HepG2 (cell line): ENCODE measurements at regions not wholly inside any gene's neighbourhood (a gene's known extent, or its start where the extent isn't known, plus 50 kb on each side); places are given as distances from the start of the nearest gene placed in this dataset.

Source experiments
- GABPA ChIP-seq, 2 experiments: IDR thresholded peaks; 2 replicates each; pipeline ENCODE4 v1.6.1; 2011 to 2016; ENCODE audit warnings: low read depth in 2 of 2, low read length in 1 of 2, missing biosample characterization in 1 of 2, missing genetic modification characterization in 1 of 2
- GATAD2A ChIP-seq: IDR thresholded peaks from 2 replicates; pipeline ENCODE4 v1.6.1; 2016
- HOXA5 ChIP-seq: sonication (generic); formaldehyde crosslinking; IDR thresholded peaks from 2 replicates; pipeline ENCODE4 v1.4.0; 2020; ENCODE audit warnings: missing genetic modification reagents
- HOXA7 ChIP-seq: sonication (generic); formaldehyde crosslinking; IDR thresholded peaks from 2 replicates; pipeline ENCODE4 v1.8.1; 2022; ENCODE audit warnings: mild to moderate bottlenecking, missing genetic modification reagents, moderate library complexity
- KDM5B ChIP-seq: sonication (generic); formaldehyde crosslinking; IDR thresholded peaks from 2 replicates; pipeline ENCODE4 v1.4.0; 2020; ENCODE audit warnings: missing genetic modification reagents, mild to moderate bottlenecking, borderline replicate concordance
- KLF12 ChIP-seq: sonication (generic); formaldehyde crosslinking; IDR thresholded peaks from 2 replicates; pipeline ENCODE4 v1.4.0; 2020; ENCODE audit warnings: missing genetic modification reagents, borderline replicate concordance
- NFATC3 ChIP-seq: sonication (generic); formaldehyde crosslinking; IDR thresholded peaks from 2 replicates; pipeline ENCODE4 v1.5.1; 2020; ENCODE audit warnings: mild to moderate bottlenecking, missing genetic modification reagents
- NFKB2 ChIP-seq: sonication (generic); formaldehyde crosslinking; IDR thresholded peaks from 2 replicates; pipeline ENCODE4 v1.4.0; 2020; ENCODE audit warnings: missing genetic modification reagents, borderline replicate concordance
- PAF1 ChIP-seq: IDR thresholded peaks from 2 replicates; pipeline ENCODE4 v1.6.1; 2016; ENCODE audit warnings: missing genetic modification reagents, missing compliant biosample characterization
- POLR2G ChIP-seq: fragments of 200-400 bp; formaldehyde crosslinking; IDR thresholded peaks from 2 replicates; pipeline ENCODE4 v1.6.1; 2018; ENCODE audit warnings: mild to moderate bottlenecking, low read depth, low read length, moderate library complexity
- SMARCC2 ChIP-seq: fragments of 450-650 bp; IDR thresholded peaks from 2 replicates; pipeline ENCODE4 v1.6.1; 2017; ENCODE audit warnings: antibody characterized with exemption, mild to moderate bottlenecking
- SRF ChIP-seq: IDR thresholded peaks from 2 replicates; pipeline ENCODE4 v1.6.1; 2011; ENCODE audit warnings: mild to moderate bottlenecking, low read depth, low read length, moderate library complexity
- XRCC5 ChIP-seq: fragments of 200-400 bp; formaldehyde crosslinking; optimal IDR thresholded peaks from 2 replicates; pipeline ENCODE3; 2017; ENCODE audit warnings: mild to moderate bottlenecking, low read length
- ZFP36 ChIP-seq: fragments of 150-350 bp; IDR thresholded peaks from 2 replicates; pipeline ENCODE4 v1.6.1; 2018; ENCODE audit warnings: borderline replicate concordance, low read length, low read depth; ENCODE audit not compliant: partially characterized antibody
- ZFP36L2 ChIP-seq: sonication (generic); formaldehyde crosslinking; IDR thresholded peaks from 2 replicates; pipeline ENCODE4 v1.4.0; 2020; ENCODE audit warnings: missing genetic modification reagents
- ZMYM4 ChIP-seq: sonication (generic); formaldehyde crosslinking; IDR thresholded peaks from 2 replicates; pipeline ENCODE4 v1.8.1; 2023; ENCODE audit warnings: mild to moderate bottlenecking, missing genetic modification reagents
- ZNF292 ChIP-seq: sonication (generic); formaldehyde crosslinking; IDR thresholded peaks from 2 replicates; pipeline ENCODE4 v1.8.1; 2022; ENCODE audit warnings: mild to moderate bottlenecking, low read depth, missing genetic modification reagents, borderline replicate concordance
- ZNF296 ChIP-seq: sonication (generic); formaldehyde crosslinking; conservative IDR thresholded peaks from 2 replicates; pipeline ENCODE4 v1.5.0; 2020; ENCODE audit warnings: mild to moderate bottlenecking, missing genetic modification reagents
- ZNF430 ChIP-seq: sonication (generic); formaldehyde crosslinking; IDR thresholded peaks from 2 replicates; pipeline ENCODE4 v1.9.0; 2021; ENCODE audit warnings: mild to moderate bottlenecking, missing genetic modification reagents
- ZNF556 ChIP-seq: sonication (generic); formaldehyde crosslinking; IDR thresholded peaks from 2 replicates; pipeline ENCODE4 v1.4.0; 2020; ENCODE audit warnings: mild to moderate bottlenecking, missing genetic modification reagents, borderline replicate concordance
- ZNF792 ChIP-seq: IDR thresholded peaks from 2 replicates; pipeline ENCODE4 v1.6.1; 2016
- TF ChIP-seq, protein P1 (sequence below): sonication (generic); formaldehyde crosslinking; IDR thresholded peaks from 2 replicates; pipeline ENCODE4 v1.4.0; 2020; ENCODE audit warnings: missing genetic modification reagents, borderline replicate concordance
- TF ChIP-seq, protein P2 (sequence below): sonication (generic); formaldehyde crosslinking; IDR thresholded peaks from 2 replicates; pipeline ENCODE4 v1.4.0; 2020; ENCODE audit warnings: missing genetic modification reagents
- TF ChIP-seq, protein P3 (sequence below): IDR thresholded peaks from 2 replicates; pipeline ENCODE4 v1.6.1; 2016; ENCODE audit warnings: low read depth
- TF ChIP-seq, protein P4 (sequence below): sonication (generic); formaldehyde crosslinking; IDR thresholded peaks from 2 replicates; pipeline ENCODE4 v1.8.1; 2023; ENCODE audit warnings: missing genetic modification reagents, mild to moderate bottlenecking, borderline replicate concordance

DNA sequence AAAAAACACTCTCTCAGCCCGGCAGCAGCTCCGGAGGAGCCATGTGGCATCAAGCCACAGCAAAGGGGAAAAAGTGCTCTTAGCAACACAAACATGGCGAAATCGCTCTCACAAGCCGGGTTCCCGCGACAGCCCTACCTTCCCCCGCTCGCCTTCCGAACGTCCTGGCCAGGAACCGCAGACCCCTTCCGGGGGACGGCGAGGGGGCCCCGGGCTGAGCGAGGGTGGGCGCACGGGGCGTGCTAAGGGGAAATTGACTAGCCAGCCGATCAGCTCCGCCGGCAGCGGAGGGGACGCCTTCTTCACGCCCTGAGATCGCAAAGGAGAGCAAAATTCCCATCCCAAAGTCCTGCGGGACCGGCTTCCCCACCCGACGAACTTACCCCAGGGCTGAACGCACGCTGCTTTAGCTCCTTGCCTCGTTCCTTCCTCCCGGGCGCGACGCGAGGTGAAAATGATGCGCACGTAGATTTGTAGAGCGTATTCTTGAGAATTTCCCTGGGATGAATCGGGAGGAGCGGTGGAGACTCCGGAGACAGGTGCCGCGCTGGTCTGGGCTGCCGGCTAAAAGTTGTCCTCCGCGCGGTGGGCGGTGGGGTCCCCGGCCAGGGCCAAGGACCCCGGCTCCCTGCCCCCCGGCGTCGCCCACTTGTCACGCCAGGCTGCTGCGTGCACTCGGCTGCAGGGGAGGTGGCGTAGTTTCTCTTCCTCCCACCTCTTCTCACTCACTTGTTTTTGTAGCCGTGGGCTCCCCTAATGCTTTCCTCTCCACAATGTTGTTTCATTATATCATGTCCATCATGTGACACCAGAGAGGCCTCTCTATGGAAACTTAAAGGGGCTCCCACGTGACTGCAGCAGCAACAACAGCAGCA lies 220.1 kb upstream of the MKLN1 start (continued):
- TF ChIP-seq, protein P1, sequence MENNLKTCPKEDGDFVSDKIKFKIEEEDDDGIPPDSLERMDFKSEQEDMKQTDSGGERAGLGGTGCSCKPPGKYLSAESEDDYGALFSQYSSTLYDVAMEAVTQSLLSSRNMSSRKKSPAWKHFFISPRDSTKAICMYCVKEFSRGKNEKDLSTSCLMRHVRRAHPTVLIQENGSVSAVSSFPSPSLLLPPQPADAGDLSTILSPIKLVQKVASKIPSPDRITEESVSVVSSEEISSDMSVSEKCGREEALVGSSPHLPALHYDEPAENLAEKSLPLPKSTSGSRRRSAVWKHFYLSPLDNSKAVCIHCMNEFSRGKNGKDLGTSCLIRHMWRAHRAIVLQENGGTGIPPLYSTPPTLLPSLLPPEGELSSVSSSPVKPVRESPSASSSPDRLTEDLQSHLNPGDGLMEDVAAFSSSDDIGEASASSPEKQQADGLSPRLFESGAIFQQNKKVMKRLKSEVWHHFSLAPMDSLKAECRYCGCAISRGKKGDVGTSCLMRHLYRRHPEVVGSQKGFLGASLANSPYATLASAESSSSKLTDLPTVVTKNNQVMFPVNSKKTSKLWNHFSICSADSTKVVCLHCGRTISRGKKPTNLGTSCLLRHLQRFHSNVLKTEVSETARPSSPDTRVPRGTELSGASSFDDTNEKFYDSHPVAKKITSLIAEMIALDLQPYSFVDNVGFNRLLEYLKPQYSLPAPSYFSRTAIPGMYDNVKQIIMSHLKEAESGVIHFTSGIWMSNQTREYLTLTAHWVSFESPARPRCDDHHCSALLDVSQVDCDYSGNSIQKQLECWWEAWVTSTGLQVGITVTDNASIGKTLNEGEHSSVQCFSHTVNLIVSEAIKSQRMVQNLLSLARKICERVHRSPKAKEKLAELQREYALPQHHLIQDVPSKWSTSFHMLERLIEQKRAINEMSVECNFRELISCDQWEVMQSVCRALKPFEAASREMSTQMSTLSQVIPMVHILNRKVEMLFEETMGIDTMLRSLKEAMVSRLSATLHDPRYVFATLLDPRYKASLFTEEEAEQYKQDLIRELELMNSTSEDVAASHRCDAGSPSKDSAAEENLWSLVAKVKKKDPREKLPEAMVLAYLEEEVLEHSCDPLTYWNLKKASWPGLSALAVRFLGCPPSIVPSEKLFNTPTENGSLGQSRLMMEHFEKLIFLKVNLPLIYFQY (CRISPR knock-in tag) = 0 out of 2 replicates have a peak, but pooled peaks have one; percentile 25
- TF ChIP-seq, protein P2, sequence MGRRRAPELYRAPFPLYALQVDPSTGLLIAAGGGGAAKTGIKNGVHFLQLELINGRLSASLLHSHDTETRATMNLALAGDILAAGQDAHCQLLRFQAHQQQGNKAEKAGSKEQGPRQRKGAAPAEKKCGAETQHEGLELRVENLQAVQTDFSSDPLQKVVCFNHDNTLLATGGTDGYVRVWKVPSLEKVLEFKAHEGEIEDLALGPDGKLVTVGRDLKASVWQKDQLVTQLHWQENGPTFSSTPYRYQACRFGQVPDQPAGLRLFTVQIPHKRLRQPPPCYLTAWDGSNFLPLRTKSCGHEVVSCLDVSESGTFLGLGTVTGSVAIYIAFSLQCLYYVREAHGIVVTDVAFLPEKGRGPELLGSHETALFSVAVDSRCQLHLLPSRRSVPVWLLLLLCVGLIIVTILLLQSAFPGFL = no peak
- TF ChIP-seq ZNF556 (no peak), ZFP36 (no peak), ZNF792 (CRISPR knock-in tag) (no peak), GATAD2A (peak; percentile 42; the same call in 1 of the 2 replicates), SRF (no peak), KLF12 (no peak), NFKB2 (CRISPR knock-in tag) (no peak), ZNF296 (CRISPR knock-in tag) (no peak), GABPA (IDR thresholded peaks at IDR 0.05; ENCODE audit: low read depth, low read length) (no peak), GABPA (CRISPR knock-in tag; IDR thresholded peaks at IDR 0.05; ENCODE audit: low read depth) (no peak), HOXA5 (CRISPR knock-in tag) (peak; percentile 71), KDM5B (CRISPR knock-in tag) (peak; percentile 64; the same call in 1 of the 2 replicates), XRCC5 (no peak), ZMYM4 (CRISPR knock-in tag) (0 out of 2 replicates have a peak, but pooled peaks have one; percentile 24), PAF1 (no peak), POLR2G (peak; percentile 29; the same call in 1 of the 2 replicates), NFATC3 (CRISPR knock-in tag) (no peak; the same call in 1 of the 2 replicates), SMARCC2 (no peak), ZFP36L2 (CRISPR knock-in tag) (no peak), HOXA7 (no peak), ZNF430 (CRISPR knock-in tag) (no peak), ZNF292 (CRISPR knock-in tag) (no peak)
- TF ChIP-seq, protein P3, sequence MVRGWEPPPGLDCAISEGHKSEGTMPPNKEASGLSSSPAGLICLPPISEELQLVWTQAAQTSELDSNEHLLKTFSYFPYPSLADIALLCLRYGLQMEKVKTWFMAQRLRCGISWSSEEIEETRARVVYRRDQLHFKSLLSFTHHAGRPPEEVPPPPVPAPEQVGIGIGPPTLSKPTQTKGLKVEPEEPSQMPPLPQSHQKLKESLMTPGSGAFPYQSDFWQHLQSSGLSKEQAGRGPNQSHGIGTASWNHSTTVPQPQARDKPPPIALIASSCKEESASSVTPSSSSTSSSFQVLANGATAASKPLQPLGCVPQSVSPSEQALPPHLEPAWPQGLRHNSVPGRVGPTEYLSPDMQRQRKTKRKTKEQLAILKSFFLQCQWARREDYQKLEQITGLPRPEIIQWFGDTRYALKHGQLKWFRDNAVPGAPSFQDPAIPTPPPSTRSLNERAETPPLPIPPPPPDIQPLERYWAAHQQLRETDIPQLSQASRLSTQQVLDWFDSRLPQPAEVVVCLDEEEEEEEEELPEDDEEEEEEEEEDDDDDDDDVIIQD (CRISPR knock-in tag) = no peak
- TF ChIP-seq, protein P4, sequence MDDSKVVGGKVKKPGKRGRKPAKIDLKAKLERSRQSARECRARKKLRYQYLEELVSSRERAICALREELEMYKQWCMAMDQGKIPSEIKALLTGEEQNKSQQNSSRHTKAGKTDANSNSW = no peak
